Naive thymus-derived CD8-positive, alpha-beta T cell (primary cell): ENCODE measurements at regions not wholly inside any gene's neighbourhood (a gene's known extent, or its start where the extent isn't known, plus 50 kb on each side); places are given as distances from the start of the nearest gene placed in this dataset.

Experiments
- ATAC-seq, 2 donors: fragments of 150-1000 bp; cut with Tn5 transposase in 1 of 2; sonication (Bioruptor Pico), chemical (Tn5 transposase) in 1 of 2; 1 replicate in 1 of 2; 2 replicates in 1 of 2; pipeline ENCODE4 v1.10.0; 2021; ENCODE audit warnings: mild to moderate bottlenecking in 2 of 2, moderate library complexity in 2 of 2
- POLR2A ChIA-PET: fragments of 350-600 bp; sonication (Branson Sonifier 250); formaldehyde crosslinking; loops from one replicate; lab custom pipeline; 2021; ENCODE audit warnings: antibody characterized with exemption; lab: Charles Lee
- DNase-seq, 10 donors: peaks; one replicate each; pipeline versions ENCODE4 v3.0.0 to v3.0.0-alpha.2; 2020 to 2022
- H3K27ac Mint-ChIP-seq, 10 donors: one replicate each; pipeline ENCODE4 v1.8.0; 2020 to 2022; ENCODE audit warnings: mild to moderate bottlenecking in 10 of 10, mixed read lengths in 10 of 10, moderate library complexity in 4 of 10, inconsistent platforms in 1 of 10
- H3K27me3 Mint-ChIP-seq, 5 donors: one replicate each; pipeline ENCODE4 v1.8.0; 2021 to 2022; ENCODE audit warnings: mixed read lengths in 5 of 5
- H3K36me3 Mint-ChIP-seq, 3 donors: one replicate each; pipeline ENCODE4 v1.8.0; 2020 to 2022; ENCODE audit warnings: mixed read lengths in 3 of 3, mild to moderate bottlenecking in 2 of 3, inconsistent platforms in 1 of 3
- H3K4me1 Mint-ChIP-seq, 4 donors: one replicate each; pipeline ENCODE4 v1.8.0; 2021 to 2022; ENCODE audit warnings: mixed read lengths in 4 of 4
- H3K4me3 Mint-ChIP-seq, 10 donors: one replicate each; pipeline ENCODE4 v1.8.0; 2020 to 2022; ENCODE audit warnings: mild to moderate bottlenecking in 10 of 10, mixed read lengths in 10 of 10, moderate library complexity in 6 of 10, inconsistent platforms in 1 of 10
- H3K9me3 Mint-ChIP-seq, 9 donors: one replicate each; pipeline ENCODE4 v1.8.0; 2020 to 2022; ENCODE audit warnings: mixed read lengths in 9 of 9, mild to moderate bottlenecking in 3 of 9, inconsistent platforms in 1 of 9, moderate library complexity in 1 of 9

GRCh38 chr9:38257626-38258215 is 134.8 kb upstream of the ALDH1B1 start:
- ATAC-seq (no peak), DNase-seq (no peak)
- Mint-ChIP-seq H3K4me1 (no peaks in the 10 kb centered on the region), H3K36me3 (no peaks in the 10 kb centered on the region), H3K27me3 (peaks cover 1 to 11% (median 9%) of the 10 kb centered on the region in 5 donors), H3K4me3 (no peak overlapping the region), H3K9me3 (peaks cover 0 to 4% (median 0%) of the 10 kb centered on the region in 9 donors), H3K27ac (no peak overlapping the region)
- POLR2A ChIA-PET, result no interaction called here

- POLR2A ChIA-PET, result no interaction called here
- Mint-ChIP-seq H3K9me3 (peaks cover 0 to 3% (median 0%) of the 10 kb centered on the region in 9 donors), H3K4me1 (no peaks in the 10 kb centered on the region), H3K27me3 (peaks cover 1 to 9% (median 7%) of the 10 kb centered on the region in 5 donors), H3K36me3 (no peaks in the 10 kb centered on the region), H3K27ac (no peak overlapping the region), H3K4me3 (no peak overlapping the region)
- ATAC-seq (no peak), DNase-seq (no peak)
These were observed 136.0 kb upstream of the ALDH1B1 start for GRCh38 chr9:38256461-38256860.

GRCh38 chr9:38255599-38255998 is 136.9 kb upstream of the ALDH1B1 start:
- H3K4me3 Mint-ChIP-seq, result no peak overlapping the region
- DNase-seq (no peak), ATAC-seq (no peak)
- H3K36me3 Mint-ChIP-seq, result no peaks in the 10 kb centered on the region
- no peaks in the 10 kb centered on the region for H3K4me1 Mint-ChIP-seq
- POLR2A ChIA-PET, result no interaction called here
- H3K27me3 Mint-ChIP-seq, result peaks cover 1 to 9% (median 7%) of the 10 kb centered on the region in 5 donors
- peaks cover 0 to 3% (median 0%) of the 10 kb centered on the region in 9 donors for H3K9me3 Mint-ChIP-seq
- no peak overlapping the region for H3K27ac Mint-ChIP-seq

GRCh38 chr9:38254756-38255155 is 137.7 kb upstream of the ALDH1B1 start:
- Mint-ChIP-seq H3K9me3 (peaks cover 0 to 1% (median 0%) of the 10 kb centered on the region in 9 donors), H3K4me3 (no peak overlapping the region), H3K27ac (no peak overlapping the region), H3K4me1 (no peaks in the 10 kb centered on the region), H3K27me3 (peaks cover under 1 to 6% (median 2%) of the 10 kb centered on the region in 5 donors), H3K36me3 (no peaks in the 10 kb centered on the region)
- no peak for DNase-seq
- ATAC-seq, result no peak
- POLR2A ChIA-PET, result no interaction called here

GRCh38 chr9:38254151-38254550 is 138.4 kb upstream of the ALDH1B1 start:
- Mint-ChIP-seq H3K9me3 (no peaks in the 10 kb centered on the region), H3K4me1 (no peaks in the 10 kb centered on the region), H3K36me3 (no peaks in the 10 kb centered on the region), H3K27ac (no peak overlapping the region), H3K4me3 (no peak overlapping the region), H3K27me3 (peaks cover 0 to 5% (median 0%) of the 10 kb centered on the region in 5 donors)
- DNase-seq (no peak), ATAC-seq (no peak)
- POLR2A ChIA-PET, result no interaction called here

- POLR2A ChIA-PET, result no interaction called here
- DNase-seq (no peak), ATAC-seq (no peak)
- no peak overlapping the region for H3K4me3 Mint-ChIP-seq
- no peaks in the 10 kb centered on the region for H3K4me1 Mint-ChIP-seq
- no peaks in the 10 kb centered on the region for H3K9me3 Mint-ChIP-seq
- peaks cover 0 to 5% (median 0%) of the 10 kb centered on the region in 5 donors for H3K27me3 Mint-ChIP-seq
- no peak overlapping the region for H3K27ac Mint-ChIP-seq
- H3K36me3 Mint-ChIP-seq, result no peaks in the 10 kb centered on the region
These were observed 139.3 kb upstream of the ALDH1B1 start for GRCh38 chr9:38253200-38253599.

GRCh38 chr9:38251036-38251860 is 141.3 kb upstream of the ALDH1B1 start:
- ATAC-seq (no peak), DNase-seq (no peak)
- H3K27me3 Mint-ChIP-seq, result peaks cover 0 to 5% (median 0%) of the 10 kb centered on the region in 5 donors
- peak overlapping the region in 1 of 10 donors; percentile 53 for H3K27ac Mint-ChIP-seq
- H3K9me3 Mint-ChIP-seq, result no peaks in the 10 kb centered on the region
- POLR2A ChIA-PET, result no interaction called here
- no peaks in the 10 kb centered on the region for H3K4me1 Mint-ChIP-seq
- H3K36me3 Mint-ChIP-seq, result no peaks in the 10 kb centered on the region
- H3K4me3 Mint-ChIP-seq, result no peak overlapping the region

GRCh38 chr9:38250279-38251035 is 142.0 kb upstream of the ALDH1B1 start:
- POLR2A ChIA-PET, result no interaction called here
- no peak overlapping the region for H3K4me3 Mint-ChIP-seq
- ATAC-seq (no peak), DNase-seq (no peak)
- no peaks in the 10 kb centered on the region for H3K9me3 Mint-ChIP-seq
- peaks cover 0 to 5% (median 0%) of the 10 kb centered on the region in 5 donors for H3K27me3 Mint-ChIP-seq
- no peaks in the 10 kb centered on the region for H3K36me3 Mint-ChIP-seq
- H3K27ac Mint-ChIP-seq, result no peak overlapping the region
- H3K4me1 Mint-ChIP-seq, result no peaks in the 10 kb centered on the region

GRCh38 chr9:38249587-38250210 is 142.8 kb upstream of the ALDH1B1 start:
- no peaks in the 10 kb centered on the region for H3K9me3 Mint-ChIP-seq
- POLR2A ChIA-PET, result no interaction called here
- H3K27me3 Mint-ChIP-seq, result peaks cover 0 to 3% (median 0%) of the 10 kb centered on the region in 5 donors
- no peak overlapping the region for H3K27ac Mint-ChIP-seq
- no peak overlapping the region for H3K4me3 Mint-ChIP-seq
- ATAC-seq (no peak), DNase-seq (no peak)
- H3K36me3 Mint-ChIP-seq, result no peaks in the 10 kb centered on the region
- H3K4me1 Mint-ChIP-seq, result no peaks in the 10 kb centered on the region

GRCh38 chr9:38249049-38249448 is 143.5 kb upstream of the ALDH1B1 start:
- ATAC-seq, result no peak
- no peaks in the 10 kb centered on the region for H3K36me3 Mint-ChIP-seq
- no peak overlapping the region for H3K4me3 Mint-ChIP-seq
- POLR2A ChIA-PET, result no interaction called here
- no peaks in the 10 kb centered on the region for H3K9me3 Mint-ChIP-seq
- H3K27me3 Mint-ChIP-seq, result peaks cover 0 to 3% (median 0%) of the 10 kb centered on the region in 5 donors
- DNase-seq, result no peak
- H3K27ac Mint-ChIP-seq, result no peak overlapping the region
- no peaks in the 10 kb centered on the region for H3K4me1 Mint-ChIP-seq

- no peaks in the 10 kb centered on the region for H3K9me3 Mint-ChIP-seq
- peaks cover 0 to 5% (median 0%) of the 10 kb centered on the region in 5 donors for H3K27me3 Mint-ChIP-seq
- H3K36me3 Mint-ChIP-seq, result no peaks in the 10 kb centered on the region
- ATAC-seq, result no peak
- no peak for DNase-seq
- H3K4me3 Mint-ChIP-seq, result no peak overlapping the region
- POLR2A ChIA-PET, result no interaction called here
- no peaks in the 10 kb centered on the region for H3K4me1 Mint-ChIP-seq
- no peak overlapping the region for H3K27ac Mint-ChIP-seq
These were observed 145.7 kb upstream of the ALDH1B1 start for GRCh38 chr9:38246833-38247232.

GRCh38 chr9:38244971-38245370 is 147.5 kb upstream of the ALDH1B1 start:
- H3K27me3 Mint-ChIP-seq, result peaks cover 0 to 5% (median 0%) of the 10 kb centered on the region in 5 donors
- H3K9me3 Mint-ChIP-seq, result peaks cover 0 to 7% (median 0%) of the 10 kb centered on the region in 9 donors
- no peak overlapping the region for H3K4me3 Mint-ChIP-seq
- DNase-seq (no peak), ATAC-seq (no peak)
- no peaks in the 10 kb centered on the region for H3K36me3 Mint-ChIP-seq
- H3K4me1 Mint-ChIP-seq, result no peaks in the 10 kb centered on the region
- POLR2A ChIA-PET, result no interaction called here
- no peak overlapping the region for H3K27ac Mint-ChIP-seq
